T1000 (cell line): ENCODE measurements at regions not wholly inside any gene's neighbourhood (a gene's known extent, or its start where the extent isn't known, plus 50 kb on each side); places are given as distances from the start of the nearest gene placed in this dataset.

Experiments
- DNase-seq: peaks from one replicate; lab custom pipeline; 2025; ENCODE audit warnings: mixed read lengths; lab: John Stamatoyannopoulos, UW

DNA sequence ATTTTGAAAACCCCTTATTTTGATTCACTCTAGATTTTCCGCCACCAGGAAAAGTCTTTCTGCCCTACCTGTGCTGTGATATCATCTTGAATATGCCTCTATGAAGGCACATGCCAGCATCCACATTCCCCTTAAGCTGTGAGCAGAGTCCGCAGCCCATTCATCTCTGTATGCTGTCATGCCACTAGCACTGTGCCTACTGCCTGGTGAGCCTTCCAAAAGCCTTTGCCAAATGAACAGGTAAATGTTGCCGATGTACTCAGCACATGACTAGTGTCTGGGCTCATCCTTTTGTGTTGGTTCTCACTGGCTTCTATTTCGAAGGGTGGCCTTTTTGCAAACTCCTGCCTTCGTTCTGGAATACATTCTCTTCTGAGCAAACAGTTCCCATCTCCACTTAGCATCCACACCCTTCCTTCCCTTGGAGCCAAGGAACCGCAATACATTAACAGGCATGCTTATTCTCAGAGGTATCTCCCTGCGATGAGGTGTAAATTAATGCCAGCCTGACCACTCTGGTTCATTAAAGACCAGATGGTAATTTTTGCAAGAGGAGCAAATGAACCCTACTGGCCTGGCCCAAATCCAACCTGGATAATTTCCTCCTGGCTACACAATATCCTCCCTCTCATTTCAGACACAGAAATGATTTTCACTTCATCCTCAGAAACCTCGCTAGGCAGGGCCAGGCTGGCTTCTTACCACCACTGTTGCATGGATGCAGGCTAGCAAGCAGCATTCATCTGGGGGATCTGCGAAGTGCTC, 339.7 kb upstream of the NFE2L3 start:
- DNase-seq = no peak

DNA sequence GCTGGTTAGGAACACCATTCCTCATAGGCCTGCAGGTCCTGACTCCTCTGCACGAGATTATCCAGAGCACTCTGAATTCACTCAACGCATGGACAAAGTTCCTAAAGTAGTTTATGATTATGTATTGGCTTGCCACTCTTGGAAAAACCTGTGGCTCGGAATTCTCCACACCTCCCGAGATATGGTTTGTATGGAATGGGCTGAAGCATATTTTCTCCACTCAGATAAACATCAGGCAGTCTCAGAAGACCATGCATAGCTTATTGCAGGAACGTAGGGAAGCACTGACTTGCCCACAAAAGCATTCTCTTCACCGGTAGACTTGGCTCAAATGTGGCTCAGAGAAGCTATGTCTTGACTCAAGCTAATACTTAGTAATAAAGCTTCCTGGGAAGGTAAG, 338.6 kb upstream of the NFE2L3 start:
- no peak for DNase-seq

DNA sequence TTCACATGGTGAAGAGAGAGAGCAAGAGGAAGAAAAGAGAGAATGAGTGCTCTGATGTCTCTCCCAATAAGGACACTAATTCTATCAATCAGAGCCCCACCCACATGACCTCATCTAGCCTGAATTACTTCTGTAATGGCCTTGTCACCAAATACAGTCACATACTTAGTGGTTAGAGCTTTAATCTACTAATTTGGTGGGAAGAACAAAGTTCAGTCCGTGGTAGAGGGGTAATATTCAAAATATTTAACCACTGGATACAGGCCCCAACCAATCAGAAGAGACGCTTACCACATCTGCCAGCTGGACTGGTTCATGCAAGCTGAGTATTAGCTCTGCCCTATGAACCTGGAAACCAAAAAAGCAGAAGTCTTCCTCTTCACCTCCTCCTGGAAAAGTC, 336.3 kb upstream of the NFE2L3 start:
- DNase-seq = no peak

DNA sequence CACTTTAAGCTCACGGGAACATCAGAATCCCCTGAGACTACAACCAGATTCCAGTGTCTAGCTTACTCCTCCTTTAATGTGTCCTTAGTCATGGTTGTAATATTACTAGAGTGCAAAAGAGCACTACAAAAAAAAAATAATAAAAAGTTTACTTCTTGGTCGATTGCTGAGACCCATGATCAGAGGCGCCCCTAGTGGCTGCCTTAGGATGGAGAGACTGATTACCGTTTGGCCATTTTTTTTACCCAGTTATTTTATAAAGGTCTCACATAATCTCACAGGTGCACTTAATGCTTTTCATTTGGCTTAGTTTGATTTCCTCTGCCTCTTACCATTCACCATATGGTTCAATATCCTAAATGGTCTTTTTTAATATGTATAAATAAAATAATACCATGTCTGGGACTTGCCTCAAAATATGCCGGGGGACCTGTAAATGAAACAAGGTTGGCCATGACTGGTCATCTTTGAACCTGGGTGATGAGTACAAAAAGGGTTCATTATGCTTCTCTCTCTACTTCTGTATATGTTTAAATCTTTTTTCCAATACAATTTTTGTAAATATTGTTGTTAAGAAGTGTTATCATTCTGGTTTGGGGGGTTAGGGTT, 331.5 kb upstream of the NFE2L3 start:
- no peak for DNase-seq

DNA sequence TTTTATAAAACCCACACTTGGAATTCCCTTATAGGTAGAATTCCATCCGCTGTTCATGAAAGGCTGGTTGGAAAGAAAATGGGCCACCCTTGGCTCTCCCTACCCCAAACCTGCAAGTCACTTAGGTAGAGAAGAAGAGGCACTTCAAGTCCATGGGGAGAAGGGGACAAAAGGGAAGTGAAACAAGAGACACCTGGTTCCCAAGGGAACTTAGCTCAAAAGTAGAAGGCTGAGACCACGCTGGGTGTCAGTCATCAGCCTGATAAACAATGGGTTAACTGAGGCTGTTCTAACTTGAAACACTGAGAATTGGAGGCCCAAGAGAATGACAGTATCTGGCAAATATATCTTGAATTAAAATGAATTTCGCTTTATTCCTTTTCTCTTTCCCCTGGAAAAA, 330.8 kb upstream of the NFE2L3 start:
- no peak for DNase-seq

DNA sequence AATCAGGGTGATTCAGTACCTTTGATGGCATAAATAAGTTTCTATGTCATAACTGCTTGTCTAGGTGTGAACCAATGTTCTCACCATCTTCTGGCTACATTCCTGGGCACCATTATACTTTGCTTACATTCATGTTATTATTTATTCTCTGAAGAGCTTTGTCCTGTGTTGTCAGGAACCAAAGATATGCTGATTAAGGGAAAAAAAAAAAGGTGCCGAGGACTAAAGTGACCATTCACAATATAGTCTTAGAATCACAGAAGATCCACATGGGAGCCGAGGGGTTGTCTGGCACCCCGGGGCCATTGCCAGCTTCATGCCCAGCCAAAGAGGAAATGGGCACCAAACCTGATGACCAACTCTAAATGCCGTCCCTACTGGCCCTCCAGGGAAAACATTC, 329.2 kb upstream of the NFE2L3 start:
- no peak for DNase-seq

DNA sequence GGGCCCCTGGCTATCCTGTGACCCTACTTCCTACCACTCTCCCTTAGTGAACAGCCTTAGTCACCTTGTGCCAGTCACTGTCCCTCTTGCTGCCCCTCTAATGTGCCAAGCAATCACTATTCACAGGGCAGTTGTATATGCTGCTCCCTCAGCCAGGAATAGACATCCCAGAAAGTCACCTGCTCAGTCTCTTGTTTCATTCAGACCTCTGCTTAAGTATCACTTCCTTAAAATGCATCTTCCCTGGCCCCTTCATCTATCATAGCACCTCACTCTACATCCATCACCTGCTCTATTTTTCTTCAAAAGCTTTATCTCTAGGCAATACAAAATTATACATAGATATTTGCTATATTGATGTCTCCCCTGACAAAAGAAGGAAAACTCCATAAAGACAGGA, 328.4 kb upstream of the NFE2L3 start:
- DNase-seq = no peak

DNA sequence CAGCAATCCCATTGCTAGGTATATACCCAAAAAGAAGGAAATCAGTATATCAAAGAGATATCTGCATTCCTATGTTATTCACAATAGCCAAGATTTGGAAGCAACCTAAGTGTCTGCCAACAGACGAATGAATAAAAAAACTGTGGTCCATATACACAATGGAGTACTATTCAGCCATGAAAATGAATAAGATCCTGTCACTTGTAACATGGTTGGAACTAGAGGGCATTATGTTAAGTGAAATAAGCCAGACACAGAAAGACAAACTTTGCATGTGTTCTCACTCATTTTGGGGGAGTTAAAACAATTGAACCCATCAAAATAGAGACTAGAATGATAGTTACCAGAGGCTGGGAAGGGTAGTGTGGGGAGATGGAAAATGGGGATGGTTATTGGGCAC, 323.5 kb upstream of the NFE2L3 start:
- DNase-seq = no peak

DNA sequence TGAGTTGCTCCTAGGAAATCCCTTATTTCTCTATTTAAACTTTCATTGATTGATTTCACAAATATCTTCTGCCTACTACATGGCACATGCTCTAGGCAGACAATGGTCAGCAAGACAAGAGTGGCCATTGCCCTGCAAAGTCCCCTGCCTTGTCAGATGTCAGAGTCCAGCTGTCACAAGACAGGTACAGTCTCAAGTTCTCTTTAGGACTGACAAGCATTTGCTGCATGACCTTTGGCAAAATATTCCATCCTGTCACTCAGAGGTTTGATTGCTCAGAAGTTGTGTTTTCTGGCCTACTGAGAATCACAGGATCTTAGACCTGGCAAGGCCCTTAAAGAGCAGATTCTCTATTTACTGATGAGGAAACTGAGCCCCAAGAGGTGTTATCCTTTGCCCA, 322.3 kb upstream of the NFE2L3 start:
- no peak for DNase-seq

DNA sequence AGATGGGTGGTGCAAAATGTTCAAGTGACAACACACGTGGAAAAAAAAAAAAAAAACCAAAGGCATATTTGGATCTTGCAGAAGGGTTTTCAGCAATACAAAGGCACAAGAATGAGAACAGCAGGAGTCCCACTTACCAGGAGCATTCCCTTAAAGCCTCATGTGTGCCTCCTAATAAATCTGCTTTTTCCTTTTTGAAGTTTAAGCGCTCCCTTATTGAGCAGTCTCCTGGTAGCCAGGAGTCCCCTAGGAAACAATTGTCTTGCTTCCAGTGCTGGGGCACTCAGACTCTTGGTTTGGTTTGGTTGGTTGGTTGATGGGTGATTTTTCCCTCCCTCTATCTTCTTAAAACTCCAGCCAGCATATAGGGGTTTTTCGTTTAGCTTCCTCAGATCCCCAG, 321.8 kb upstream of the NFE2L3 start:
- DNase-seq = no peak

DNA sequence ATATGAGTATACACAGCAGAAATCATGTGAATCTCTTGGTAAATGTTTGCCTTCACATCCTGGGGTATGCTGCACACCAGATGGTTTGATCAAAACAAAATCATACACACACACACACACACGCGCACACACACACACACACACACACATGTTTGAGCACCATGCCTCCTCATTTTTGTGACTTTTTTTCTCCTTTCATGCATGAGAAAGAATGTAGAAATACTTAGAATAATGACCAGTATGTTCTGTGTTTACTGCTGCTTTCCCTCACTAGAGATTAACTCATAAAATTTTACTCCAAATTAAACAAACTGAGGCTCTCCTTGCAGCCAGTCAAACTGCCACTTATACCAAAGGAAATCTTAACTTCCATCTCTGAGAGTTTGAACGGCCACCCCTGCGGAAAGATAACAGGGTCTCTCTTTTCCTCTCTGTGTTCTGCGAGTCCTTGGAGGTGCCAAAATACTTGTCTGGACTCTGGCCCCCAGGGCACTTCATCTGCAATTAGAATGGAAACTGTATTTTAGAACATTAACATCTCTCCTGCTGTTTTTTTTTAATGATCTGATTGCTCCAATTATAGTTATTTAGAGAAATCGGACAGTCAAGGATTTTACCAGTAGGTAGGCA, 320.8 kb upstream of the NFE2L3 start:
- DNase-seq = no peak

DNA sequence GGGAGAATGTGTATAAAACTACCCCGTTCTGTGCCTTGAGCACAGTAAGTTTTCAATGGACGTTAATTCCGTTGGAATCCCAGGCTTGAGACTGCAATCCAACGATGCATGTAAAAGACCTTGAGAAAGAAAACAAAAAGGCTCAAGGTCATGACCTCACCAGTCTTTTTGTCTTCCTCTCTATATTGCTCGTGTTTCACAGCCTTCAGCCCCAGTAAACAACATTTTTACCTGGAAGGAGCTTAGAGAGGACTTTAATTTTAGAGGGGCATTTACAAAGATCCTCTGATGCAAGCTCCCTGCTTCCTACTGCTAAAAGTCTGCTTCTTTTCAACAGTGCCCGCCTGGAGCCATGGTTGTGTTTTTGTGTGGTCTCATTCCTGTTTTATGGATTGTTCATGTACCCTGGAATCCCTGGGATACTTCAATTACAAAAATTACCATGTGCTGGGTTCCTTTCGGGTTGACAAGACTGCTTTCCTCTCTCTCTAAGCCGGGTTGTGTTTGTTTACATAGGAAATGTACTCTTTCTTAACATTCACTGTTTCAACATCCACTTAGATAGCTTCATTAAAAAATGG, 320.1 kb upstream of the NFE2L3 start:
- DNase-seq = no peak

DNA sequence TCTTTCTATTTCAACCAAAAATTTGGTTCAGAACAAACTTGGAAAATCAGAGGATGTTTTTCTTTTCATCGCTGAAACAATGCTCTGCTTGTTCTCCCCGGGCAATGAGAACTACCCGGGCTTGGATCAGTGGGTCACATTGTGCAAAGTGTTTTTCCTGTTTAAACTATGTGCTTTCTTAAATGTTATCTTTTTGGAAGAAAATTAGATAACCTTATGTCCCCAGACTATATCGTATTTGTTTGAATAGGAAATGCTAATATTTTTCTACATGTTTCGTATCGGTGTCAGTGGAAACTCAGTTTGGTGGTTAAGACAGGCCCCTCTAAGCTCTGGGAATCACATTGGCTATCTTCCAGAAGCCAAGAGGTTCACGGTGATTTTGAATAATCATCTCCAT, 319.5 kb upstream of the NFE2L3 start:
- no peak for DNase-seq

DNA sequence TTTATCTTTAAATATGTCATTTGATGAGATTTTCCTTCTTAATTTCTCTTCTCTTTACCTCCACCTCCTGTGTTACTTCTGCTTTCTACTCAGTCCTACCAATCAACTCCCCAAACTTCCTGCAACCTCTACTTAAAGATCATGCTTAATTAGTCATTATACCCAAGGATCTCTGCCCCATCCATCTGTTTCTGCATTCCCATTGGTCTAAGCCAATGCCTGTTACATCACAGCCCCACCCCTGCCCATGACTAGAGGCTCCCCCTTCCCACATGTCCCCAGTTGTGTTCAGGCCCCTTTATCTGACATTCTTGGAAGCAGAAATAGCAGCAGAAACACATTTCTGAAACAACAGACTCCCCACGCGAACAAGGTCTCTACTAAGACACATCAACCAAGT, 319.1 kb upstream of the NFE2L3 start:
- DNase-seq = no peak

DNA sequence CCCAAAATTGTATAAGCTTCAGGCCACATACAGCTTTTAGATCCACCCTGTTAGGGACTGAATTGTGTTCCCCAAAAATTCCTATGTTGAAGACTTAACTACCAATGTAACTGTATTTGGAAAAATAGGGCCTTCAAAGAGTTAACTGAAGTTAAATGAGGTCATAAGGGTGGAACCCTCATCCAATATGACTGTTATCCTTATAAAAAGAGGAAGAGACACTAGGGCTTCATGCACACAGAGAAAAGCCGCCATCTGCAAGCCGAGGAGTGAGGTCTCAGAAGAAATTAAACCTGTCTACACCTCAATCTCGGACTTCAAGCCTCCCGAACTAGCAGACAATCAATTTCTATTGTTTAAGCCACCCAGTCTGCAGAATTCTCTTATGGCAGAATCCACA, 317.9 kb upstream of the NFE2L3 start:
- DNase-seq = no peak

DNA sequence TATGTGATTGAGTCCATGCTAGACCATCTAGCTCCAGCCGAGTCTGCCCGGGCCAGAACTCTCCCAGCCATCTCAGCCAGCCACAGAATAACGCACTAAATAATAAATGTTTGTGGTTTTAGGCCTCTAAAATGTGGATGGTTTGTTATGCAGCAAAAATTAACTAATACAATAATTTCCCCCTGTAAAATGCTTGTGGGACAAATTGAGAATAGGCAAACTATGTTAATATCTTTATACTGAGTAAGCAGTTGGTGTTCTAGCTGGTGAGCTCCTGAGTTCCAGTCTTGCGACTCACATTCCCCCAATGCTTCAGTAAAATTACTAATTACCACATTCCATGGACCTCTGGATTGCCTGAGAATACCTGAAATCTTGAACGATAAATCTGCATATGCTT, 316.8 kb upstream of the NFE2L3 start:
- no peak for DNase-seq

DNA sequence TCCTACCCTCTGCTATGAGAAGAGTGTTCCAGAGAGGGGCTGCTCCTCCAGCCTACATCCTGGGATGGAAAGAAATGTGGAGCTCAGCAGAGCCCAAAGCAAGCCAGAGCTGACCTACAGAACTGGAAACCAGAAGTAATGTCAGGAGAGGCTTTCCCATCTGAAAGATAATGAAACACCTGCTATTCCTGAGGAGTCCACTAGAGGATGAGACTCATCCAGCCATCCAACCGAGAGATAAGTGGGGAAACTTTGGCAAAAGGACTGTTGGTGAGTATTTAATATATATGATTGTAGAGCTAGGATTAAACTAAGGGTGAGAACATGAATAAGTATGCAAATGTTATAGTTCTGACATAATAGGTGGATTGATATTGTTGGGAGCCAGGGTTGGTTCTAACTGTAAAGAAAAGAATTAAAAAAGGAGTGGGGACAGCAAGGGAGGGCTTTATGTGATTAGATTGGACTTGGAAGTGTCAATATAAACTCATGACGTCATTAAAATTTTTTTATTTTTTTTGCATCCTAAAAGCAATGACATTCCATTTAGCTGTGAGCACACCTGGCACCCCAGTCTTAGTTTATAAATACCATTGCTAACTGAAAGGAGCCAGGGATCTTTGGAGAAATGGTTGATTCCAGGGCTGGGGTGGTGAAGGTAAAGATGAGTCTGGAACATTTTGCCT, 312.8 kb upstream of the NFE2L3 start:
- DNase-seq = no peak

DNA sequence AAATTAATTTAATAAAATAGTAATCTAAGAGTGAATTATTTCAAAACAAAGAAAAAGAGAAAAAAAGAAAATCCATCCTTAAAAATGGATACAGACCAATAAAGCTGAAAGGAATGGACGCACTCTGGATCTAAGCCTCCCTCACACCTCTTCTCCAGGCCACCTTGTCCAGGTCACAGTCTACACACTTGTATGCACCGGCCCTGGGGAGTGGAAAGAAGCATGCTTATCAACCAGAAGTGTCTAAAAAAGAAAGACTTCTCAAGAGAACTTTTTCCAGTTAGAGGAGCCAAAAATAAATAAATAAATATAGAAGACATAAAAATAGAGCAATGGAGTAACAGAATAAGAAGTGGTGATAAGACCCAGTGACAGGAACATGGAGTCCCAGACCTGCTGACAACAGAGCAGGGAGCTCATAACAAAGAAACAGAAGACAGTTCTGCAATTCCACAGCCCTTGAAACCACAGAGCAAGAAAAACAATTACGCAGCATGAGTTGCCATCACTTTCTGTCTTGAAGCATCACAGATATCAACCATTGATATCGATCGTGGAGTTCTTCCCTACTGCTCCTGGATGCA, 311.7 kb upstream of the NFE2L3 start:
- no peak for DNase-seq

DNA sequence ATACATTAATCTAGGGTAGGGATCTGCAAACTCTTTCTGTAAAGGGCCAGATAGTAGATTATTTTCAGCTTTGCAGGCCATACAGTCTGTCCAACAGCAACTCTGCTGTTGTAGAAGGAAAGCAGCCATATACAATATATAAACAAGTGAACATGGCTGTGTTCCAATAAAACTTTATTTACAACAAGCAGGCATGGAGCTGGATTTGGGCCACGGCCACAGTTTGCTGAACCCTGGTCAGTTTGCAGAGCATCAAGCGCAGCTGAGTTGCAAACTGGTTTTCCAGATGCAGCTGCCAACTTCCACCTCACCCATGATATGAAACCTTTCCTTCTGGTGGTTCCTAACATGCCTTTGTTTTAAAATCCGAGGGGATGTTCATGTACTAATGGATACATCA, 310.4 kb upstream of the NFE2L3 start:
- no peak for DNase-seq

DNA sequence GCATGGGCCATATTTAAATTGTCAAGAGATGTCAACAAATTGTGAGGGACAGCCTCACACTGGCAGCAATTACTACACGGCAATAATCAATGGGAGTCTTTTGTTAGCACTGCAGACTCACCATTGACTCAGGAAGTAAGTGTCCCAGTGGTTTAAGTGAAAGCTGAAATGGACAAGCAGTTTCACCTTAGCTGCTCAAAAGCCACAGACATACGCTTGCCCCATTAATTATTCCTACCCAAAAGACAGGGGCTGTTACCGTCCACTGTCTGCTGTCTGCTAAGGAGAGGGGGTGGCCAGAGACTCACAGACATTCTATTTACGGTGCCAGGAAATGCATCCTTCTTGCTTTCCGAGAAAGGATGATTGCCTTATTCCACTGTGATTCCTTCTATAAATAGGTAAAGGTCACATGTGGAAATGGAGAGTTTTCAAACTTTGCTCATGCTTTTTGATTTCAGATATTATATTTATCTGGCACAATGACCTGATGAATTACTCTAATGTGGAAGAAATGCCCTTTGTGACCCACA, 309.7 kb upstream of the NFE2L3 start:
- DNase-seq = no peak

DNA sequence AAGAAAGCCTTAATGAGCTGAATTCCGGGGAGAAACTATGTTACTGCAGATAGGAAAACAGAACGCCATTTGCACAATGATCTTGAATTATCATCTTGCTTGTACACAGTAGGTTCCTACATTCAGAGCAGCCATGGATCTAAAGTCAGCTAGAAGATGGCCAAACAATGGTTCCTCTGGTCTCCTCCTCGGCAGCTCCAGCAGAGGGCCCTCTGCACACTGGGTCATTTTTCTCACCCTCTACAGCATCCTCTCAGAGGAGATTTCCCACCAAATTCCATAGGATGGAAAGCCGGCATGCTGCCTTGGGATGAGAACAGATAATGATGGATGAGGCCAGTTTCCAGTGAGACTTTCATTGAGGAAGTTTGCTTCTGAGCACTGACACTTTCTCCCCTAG, 308.5 kb upstream of the NFE2L3 start:
- no peak for DNase-seq
